ENCODE measurements at regions not wholly inside any gene's neighbourhood (a gene's known extent, or its start where the extent isn't known, plus 50 kb on each side); places are given as distances from the start of the nearest gene placed in this dataset.

DNA sequence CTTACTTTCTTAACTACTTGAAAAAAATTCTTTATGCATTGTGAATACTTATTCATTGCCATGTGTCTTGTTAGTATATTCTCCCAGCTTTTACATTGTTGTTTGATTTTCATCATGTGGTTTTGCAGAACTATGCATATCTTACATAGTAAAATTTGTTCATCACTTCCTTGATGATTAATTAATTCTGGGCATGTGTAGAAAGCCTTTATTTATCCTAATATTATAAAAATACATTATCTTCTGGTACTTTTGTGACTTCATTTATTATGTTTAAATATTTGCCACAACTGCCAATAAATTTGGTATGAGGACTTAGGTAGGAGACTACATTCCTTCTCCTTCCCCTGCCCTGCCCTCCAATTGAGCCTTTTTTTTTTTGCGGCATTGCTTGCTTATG lies 166.0 kb upstream of the ZNF32 start:
- Histone ChIP-seq H3K4me1 (ENCODE audit: control insufficient read depth in 1 of 2, insufficient read depth in 2 of 2, low read length in 2 of 2) (peaks cover 4 to 13% of the 10 kb centered on the region in 2 donors), H3K36me3 (replicated peaks in 1 of 2; ENCODE audit: control insufficient read depth in 1 of 2, insufficient read depth in 2 of 2, low read length in 2 of 2) (no peaks in the 10 kb centered on the region), H3K4me2 (replicated peaks; ENCODE audit: extremely low read depth, low read length, poor library complexity, severe bottlenecking) (no peak overlapping the region), H3K79me2 (ENCODE audit: insufficient read depth, low read length) (no peaks in the 10 kb centered on the region), H3K9ac (ENCODE audit: insufficient read depth, low read length, poor library complexity, severe bottlenecking) (no peak overlapping the region), H3K27me3 (ENCODE audit: control insufficient read depth in 2 of 2, insufficient read depth in 2 of 2, low read length in 2 of 2) (peaks cover 0 to 2% of the 10 kb centered on the region in 2 donors), H4K20me1 (ENCODE audit: insufficient read depth, low read length) (no peaks in the 10 kb centered on the region), H3K27ac (ENCODE audit: low read depth in 1 of 2, low read length in 2 of 2) (no peak overlapping the region), H2AFZ (ENCODE audit: insufficient read depth, low read depth, low read length, poor library complexity, severe bottlenecking) (no peak overlapping the region), H3K9me3 (replicated peaks in 1 of 2; ENCODE audit: control insufficient read depth in 1 of 2, insufficient read depth in 1 of 2, low read length in 2 of 2) (no peaks in the 10 kb centered on the region), H3K4me3 (replicated peaks in 1 of 3; ENCODE audit: low read depth in 2 of 3, low read length in 3 of 3) (no peak overlapping the region)
- no peak overlapping the region for H3K4me3 Mint-ChIP-seq
- peaks cover 19% of the 10 kb centered on the region for H3K4me1 Mint-ChIP-seq
- no CpG with 5 or more reads among the region's 1 CpG for WGBS (ENCODE audit: insufficient coverage)
- no peaks in the 10 kb centered on the region for H3K36me3 Mint-ChIP-seq
- peaks cover 7 to 12% (median 9%) of the 10 kb centered on the region in 3 donors for H3K27me3 Mint-ChIP-seq (ENCODE audit: low read depth in 3 of 3)
- H3K27ac Mint-ChIP-seq: no peak overlapping the region
- DNase-seq: no peak
- H3K9me3 Mint-ChIP-seq: no peaks in the 10 kb centered on the region
- intact Hi-C loops (cut with micrococcal nuclease): no loop called here
- TF ChIP-seq, protein P1, sequence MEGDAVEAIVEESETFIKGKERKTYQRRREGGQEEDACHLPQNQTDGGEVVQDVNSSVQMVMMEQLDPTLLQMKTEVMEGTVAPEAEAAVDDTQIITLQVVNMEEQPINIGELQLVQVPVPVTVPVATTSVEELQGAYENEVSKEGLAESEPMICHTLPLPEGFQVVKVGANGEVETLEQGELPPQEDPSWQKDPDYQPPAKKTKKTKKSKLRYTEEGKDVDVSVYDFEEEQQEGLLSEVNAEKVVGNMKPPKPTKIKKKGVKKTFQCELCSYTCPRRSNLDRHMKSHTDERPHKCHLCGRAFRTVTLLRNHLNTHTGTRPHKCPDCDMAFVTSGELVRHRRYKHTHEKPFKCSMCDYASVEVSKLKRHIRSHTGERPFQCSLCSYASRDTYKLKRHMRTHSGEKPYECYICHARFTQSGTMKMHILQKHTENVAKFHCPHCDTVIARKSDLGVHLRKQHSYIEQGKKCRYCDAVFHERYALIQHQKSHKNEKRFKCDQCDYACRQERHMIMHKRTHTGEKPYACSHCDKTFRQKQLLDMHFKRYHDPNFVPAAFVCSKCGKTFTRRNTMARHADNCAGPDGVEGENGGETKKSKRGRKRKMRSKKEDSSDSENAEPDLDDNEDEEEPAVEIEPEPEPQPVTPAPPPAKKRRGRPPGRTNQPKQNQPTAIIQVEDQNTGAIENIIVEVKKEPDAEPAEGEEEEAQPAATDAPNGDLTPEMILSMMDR (IDR thresholded peaks at IDR 0.05): no peak

DNA sequence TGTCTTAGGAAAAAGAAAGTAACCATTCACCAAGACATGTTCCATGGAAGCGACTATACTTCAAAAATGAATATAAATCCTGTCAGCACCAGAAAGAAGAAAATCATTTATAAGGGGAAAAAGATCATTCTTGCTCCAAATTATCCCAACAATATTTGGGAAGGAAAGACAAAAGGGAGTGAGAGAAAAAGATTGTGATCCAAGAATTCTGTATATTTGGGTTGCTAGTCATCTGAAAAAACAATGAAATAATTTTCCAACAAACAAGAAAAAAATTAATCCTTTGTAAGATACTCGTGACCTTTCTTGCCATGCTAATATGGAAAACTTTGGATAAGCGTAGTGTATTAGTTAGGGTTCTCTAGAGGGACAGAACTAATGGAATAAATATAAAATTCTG lies 163.2 kb upstream of the ZNF32 start:
- no peak overlapping the region for H3K4me3 Mint-ChIP-seq
- no peaks in the 10 kb centered on the region for H3K9me3 Mint-ChIP-seq
- H3K27ac Mint-ChIP-seq: no peak overlapping the region
- no peak overlapping the region for H3K4me2 ChIP-seq (replicated peaks; ENCODE audit: extremely low read depth, low read length, poor library complexity, severe bottlenecking)
- peaks cover 29% of the 10 kb centered on the region for H3K4me1 Mint-ChIP-seq
- H2AFZ ChIP-seq (ENCODE audit: insufficient read depth, low read depth, low read length, poor library complexity, severe bottlenecking): no peak overlapping the region
- TF ChIP-seq, protein P1 (IDR thresholded peaks at IDR 0.05): no peak
- H3K27ac ChIP-seq (ENCODE audit: low read depth in 1 of 2, low read length in 2 of 2): no peak overlapping the region
- H3K27me3 ChIP-seq (ENCODE audit: control insufficient read depth in 2 of 2, insufficient read depth in 2 of 2, low read length in 2 of 2): no peaks in the 10 kb centered on the region
- peaks cover 0 to 6% (median 4%) of the 10 kb centered on the region in 3 donors for H3K27me3 Mint-ChIP-seq (ENCODE audit: low read depth in 3 of 3)
- no peaks in the 10 kb centered on the region for H3K36me3 Mint-ChIP-seq
- no peak overlapping the region for H3K9ac ChIP-seq (ENCODE audit: insufficient read depth, low read length, poor library complexity, severe bottlenecking)
- H3K79me2 ChIP-seq (ENCODE audit: insufficient read depth, low read length): no peaks in the 10 kb centered on the region
- no peak for DNase-seq
- H3K9me3 ChIP-seq (replicated peaks in 1 of 2; ENCODE audit: control insufficient read depth in 1 of 2, insufficient read depth in 1 of 2, low read length in 2 of 2): no peaks in the 10 kb centered on the region
- intact Hi-C loops (cut with micrococcal nuclease): no loop called here
- H3K4me1 ChIP-seq (ENCODE audit: control insufficient read depth in 1 of 2, insufficient read depth in 2 of 2, low read length in 2 of 2): peaks cover 4 to 12% of the 10 kb centered on the region in 2 donors
- 100% methylated on average over 2 of the region's 3 CpGs for WGBS (ENCODE audit: insufficient coverage)
- no peaks in the 10 kb centered on the region for H4K20me1 ChIP-seq (ENCODE audit: insufficient read depth, low read length)
- H3K4me3 ChIP-seq (replicated peaks in 1 of 3; ENCODE audit: low read depth in 2 of 3, low read length in 3 of 3): no peak overlapping the region
- no peaks in the 10 kb centered on the region for H3K36me3 ChIP-seq (replicated peaks in 1 of 2; ENCODE audit: control insufficient read depth in 1 of 2, insufficient read depth in 2 of 2, low read length in 2 of 2)
